ENCODE measurements at regions not wholly inside any gene's neighbourhood (a gene's known extent, or its start where the extent isn't known, plus 50 kb on each side); places are given as distances from the start of the nearest gene placed in this dataset.

- DNase-seq (ENCODE audit: low read depth in 2 of 2, low spot score in 1 of 2), result no peak
Measured at GRCh38 chr16:86137359-86137758, 238.4 kb downstream of the IRF8 start.

- no peak for DNase-seq (ENCODE audit: low read depth in 2 of 2, low spot score in 1 of 2)
Measured at GRCh38 chr16:86138121-86139085, 239.4 kb downstream of the IRF8 start.

GRCh38 chr16:86142801-86143236 lies 243.9 kb downstream of the IRF8 start:
- DNase-seq (ENCODE audit: low read depth in 2 of 2, low spot score in 1 of 2), result no peak

- no peak for DNase-seq (ENCODE audit: low read depth in 2 of 2, low spot score in 1 of 2)
Measured at GRCh38 chr16:86143666-86144065, 244.7 kb downstream of the IRF8 start.

- no peak for DNase-seq (ENCODE audit: low read depth in 2 of 2, low spot score in 1 of 2)
Measured at GRCh38 chr16:86145669-86146068, 246.7 kb downstream of the IRF8 start.

GRCh38 chr16:86150641-86151238 lies 251.8 kb downstream of the IRF8 start:
- DNase-seq (ENCODE audit: low read depth in 2 of 2, low spot score in 1 of 2), result no peak

GRCh38 chr16:86151239-86151851 lies 252.4 kb downstream of the IRF8 start:
- DNase-seq (ENCODE audit: low read depth in 2 of 2, low spot score in 1 of 2), result no peak

GRCh38 chr16:86156155-86156554 lies 257.2 kb downstream of the IRF8 start:
- DNase-seq (ENCODE audit: low read depth in 2 of 2, low spot score in 1 of 2), result no peak

GRCh38 chr16:86157616-86158247 lies 258.8 kb downstream of the IRF8 start:
- no peak for DNase-seq (ENCODE audit: low read depth in 2 of 2, low spot score in 1 of 2)

GRCh38 chr16:86158688-86159360 lies 259.9 kb downstream of the IRF8 start:
- no peak for DNase-seq (ENCODE audit: low read depth in 2 of 2, low spot score in 1 of 2)

- DNase-seq (ENCODE audit: low read depth in 2 of 2, low spot score in 1 of 2), result no peak
Measured at GRCh38 chr16:86165479-86165878, 266.5 kb downstream of the IRF8 start.

- no peak for DNase-seq (ENCODE audit: low read depth in 2 of 2, low spot score in 1 of 2)
Measured at GRCh38 chr16:86166414-86166813, 267.5 kb downstream of the IRF8 start.

GRCh38 chr16:86167061-86167460 lies 268.1 kb downstream of the IRF8 start:
- no peak for DNase-seq (ENCODE audit: low read depth in 2 of 2, low spot score in 1 of 2)

- DNase-seq (ENCODE audit: low read depth in 2 of 2, low spot score in 1 of 2), result no peak
Measured at GRCh38 chr16:86170720-86171119, 271.8 kb downstream of the IRF8 start.

GRCh38 chr16:86171329-86171728 lies 272.4 kb downstream of the IRF8 start:
- DNase-seq (ENCODE audit: low read depth in 2 of 2, low spot score in 1 of 2), result no peak

- no peak for DNase-seq (ENCODE audit: low read depth in 2 of 2, low spot score in 1 of 2)
Measured at GRCh38 chr16:86175816-86176215, 276.9 kb downstream of the IRF8 start.

- DNase-seq (ENCODE audit: low read depth in 2 of 2, low spot score in 1 of 2), result no peak
Measured at GRCh38 chr16:86176462-86176861, 277.5 kb downstream of the IRF8 start.

- DNase-seq (ENCODE audit: low read depth in 2 of 2, low spot score in 1 of 2), result no peak
Measured at GRCh38 chr16:86180244-86180643, 281.3 kb downstream of the IRF8 start.

GRCh38 chr16:86180780-86181179 lies 281.8 kb downstream of the IRF8 start:
- no peak for DNase-seq (ENCODE audit: low read depth in 2 of 2, low spot score in 1 of 2)

- DNase-seq (ENCODE audit: low read depth in 2 of 2, low spot score in 1 of 2), result no peak
Measured at GRCh38 chr16:86181526-86181925, 282.6 kb downstream of the IRF8 start.

GRCh38 chr16:86184185-86184584 lies 285.2 kb downstream of the IRF8 start:
- DNase-seq (ENCODE audit: low read depth in 2 of 2, low spot score in 1 of 2), result no peak
